ENCODE measurements at regions not wholly inside any gene's neighbourhood (a gene's known extent, or its start where the extent isn't known, plus 50 kb on each side); places are given as distances from the start of the nearest gene placed in this dataset.

DNA sequence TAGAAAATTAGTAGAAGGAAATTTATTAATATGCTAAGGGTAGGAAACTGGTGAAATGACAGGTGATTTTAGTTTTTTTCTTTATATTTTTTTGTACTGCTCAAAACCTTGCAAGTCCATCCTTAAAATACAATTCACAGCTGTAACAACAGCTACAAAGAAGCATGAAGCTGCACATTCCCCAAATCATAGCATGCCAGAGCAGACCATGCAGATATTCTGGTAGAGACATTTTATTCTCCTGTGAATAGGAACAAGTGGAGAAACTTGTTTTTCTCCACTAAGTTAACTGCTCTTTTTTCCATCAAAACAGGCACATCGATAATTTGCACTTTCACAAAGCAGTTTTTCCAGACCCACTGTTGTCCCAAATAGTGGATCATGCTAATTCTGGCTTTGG lies 1125.7 kb downstream of the BRINP3 start:
- DNase-seq (ENCODE audit: low read depth), result no peak

DNA sequence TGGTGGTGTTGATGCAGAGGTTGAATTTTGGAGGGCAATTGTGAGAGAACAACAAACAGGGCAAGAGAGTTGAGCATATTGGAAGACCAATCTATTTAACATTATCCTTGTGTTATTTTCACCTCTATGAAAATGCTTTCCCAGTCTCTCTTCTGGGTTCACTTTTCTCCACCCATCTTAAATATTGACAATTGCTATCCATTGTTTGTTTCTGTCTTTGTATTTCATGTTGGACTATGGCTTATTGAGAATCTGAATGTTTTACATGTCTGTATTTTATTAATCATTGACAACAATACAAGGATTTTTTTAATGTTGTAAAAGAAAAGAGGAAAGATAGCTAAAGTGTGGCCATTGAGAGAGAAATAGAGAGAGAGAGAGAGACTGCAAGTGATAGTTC lies 1121.5 kb downstream of the BRINP3 start:
- no peak for DNase-seq (ENCODE audit: low read depth)

DNA sequence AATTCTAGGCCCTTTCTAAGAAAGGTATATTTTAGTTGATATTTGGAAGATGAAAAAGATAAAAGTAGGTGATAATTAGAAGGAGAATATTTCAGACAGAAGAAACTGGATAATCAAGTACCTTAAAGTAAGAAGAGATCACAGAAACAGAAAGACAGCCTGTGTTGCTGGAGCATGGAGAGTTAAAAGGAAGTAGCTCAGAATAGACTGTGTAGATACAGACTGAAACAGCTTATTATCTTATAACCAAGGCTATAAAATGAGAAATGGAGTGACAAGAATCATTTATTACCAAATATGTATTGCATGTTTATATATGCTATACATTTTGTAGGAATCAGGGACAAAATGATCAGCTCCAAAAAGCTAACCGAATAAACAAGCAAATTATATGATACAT lies 1120.3 kb downstream of the BRINP3 start:
- no peak for DNase-seq (ENCODE audit: low read depth)

DNA sequence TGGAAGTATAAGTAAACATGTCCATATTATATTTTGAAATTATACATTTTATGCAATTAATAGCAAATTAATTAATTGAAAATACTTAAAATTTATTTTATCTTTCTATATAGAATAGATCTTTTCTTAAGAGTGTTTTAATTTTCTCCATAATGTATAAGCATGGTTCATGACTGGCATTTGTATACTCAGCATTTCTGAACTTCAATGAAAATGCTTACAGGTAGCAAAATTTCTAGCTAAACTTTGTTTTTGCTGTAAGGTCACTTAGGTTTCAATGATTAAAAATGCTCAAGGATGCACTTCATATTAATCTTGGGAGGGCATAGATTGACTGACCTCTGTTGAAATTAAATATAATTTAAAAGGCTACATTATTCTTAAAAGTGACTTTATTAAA lies 1108.1 kb downstream of the BRINP3 start:
- DNase-seq (ENCODE audit: low read depth), result no peak

DNA sequence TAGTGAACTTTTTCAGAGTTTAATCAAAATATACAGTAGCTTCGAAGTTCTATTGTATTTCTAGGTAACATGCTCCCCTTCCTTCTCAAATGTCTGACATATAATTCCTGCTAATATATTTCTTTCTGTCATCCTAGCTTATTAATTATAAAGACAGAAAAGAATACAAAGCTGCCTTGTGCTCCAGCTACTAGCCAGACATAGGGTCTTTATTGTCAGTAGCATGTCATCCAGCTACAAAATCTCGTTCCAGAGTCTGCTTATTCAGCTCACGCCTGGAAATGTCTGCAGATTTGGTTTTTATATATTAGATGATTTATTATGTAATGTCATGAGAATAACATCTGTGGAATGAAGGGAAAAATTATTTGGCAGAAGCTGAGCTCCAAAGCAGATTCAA lies 1102.8 kb downstream of the BRINP3 start:
- no peak for DNase-seq (ENCODE audit: low read depth)

DNA sequence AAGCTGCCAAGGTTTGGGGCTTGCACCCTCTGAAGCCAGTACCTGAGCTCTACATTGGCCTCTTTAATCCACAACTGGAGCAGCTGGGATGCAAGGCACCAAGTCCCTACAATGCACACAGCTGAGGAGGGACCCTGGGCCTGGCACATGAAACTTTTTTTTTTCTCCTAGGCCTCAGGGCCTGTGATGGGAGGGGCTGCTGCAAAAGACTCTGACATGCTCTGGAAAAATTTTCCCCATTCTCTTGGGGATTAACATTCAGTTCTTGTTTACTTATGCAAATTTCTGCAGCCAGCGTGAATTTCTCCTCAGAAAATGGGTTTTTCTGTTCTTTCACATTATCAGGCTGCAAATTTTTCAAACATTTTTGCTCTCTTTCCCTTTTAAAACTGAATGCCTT lies 1072.2 kb downstream of the BRINP3 start:
- no peak for DNase-seq (ENCODE audit: low read depth)

DNA sequence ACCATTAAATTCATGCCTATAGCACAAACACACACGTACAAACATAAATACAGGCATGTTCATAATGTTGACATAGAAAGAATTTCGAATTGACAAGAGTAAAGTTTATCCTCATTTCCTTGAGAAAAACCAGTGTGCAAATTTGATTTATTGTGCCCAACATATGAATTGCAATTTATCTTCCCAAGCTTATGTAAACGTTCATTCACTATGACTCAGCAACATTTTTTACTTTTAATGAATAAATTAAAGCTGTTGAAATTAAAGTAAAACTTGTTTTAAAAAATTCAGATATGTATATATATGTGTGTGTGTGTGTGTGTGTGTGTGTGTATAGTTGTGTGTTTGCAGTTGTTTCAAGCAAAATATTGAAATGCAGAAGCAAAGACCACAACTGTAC lies 1067.9 kb downstream of the BRINP3 start:
- DNase-seq (ENCODE audit: low read depth), result no peak

DNA sequence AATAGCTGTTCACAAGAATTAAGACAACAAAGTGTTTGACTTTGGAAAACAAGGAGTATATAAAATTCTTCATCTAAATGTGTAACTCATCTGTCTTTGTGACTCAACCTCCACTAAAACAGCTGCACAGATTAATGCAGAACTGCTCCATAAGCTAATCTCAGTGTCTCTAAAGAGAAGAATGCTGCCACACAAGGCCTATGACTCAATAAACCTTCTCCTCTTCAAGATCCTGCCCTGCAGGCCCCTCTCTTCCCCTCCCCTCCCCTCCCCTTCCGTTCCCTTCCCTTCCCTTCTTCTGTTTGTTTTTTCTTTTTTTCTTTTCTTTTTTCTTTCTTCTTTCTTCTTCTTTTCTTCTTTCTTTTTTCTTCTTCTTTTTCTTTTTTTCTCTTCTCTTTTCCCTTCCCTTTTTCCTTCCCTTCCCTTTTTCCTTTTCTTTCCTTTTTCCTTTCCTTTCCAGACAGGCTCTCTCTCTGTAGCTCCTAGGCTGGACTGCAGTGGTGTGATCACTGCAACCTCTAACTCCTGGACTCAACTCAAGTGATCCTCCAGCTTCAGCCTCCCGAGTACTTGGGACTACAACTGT lies 1052.8 kb downstream of the BRINP3 start:
- DNase-seq (ENCODE audit: low read depth), result no peak

DNA sequence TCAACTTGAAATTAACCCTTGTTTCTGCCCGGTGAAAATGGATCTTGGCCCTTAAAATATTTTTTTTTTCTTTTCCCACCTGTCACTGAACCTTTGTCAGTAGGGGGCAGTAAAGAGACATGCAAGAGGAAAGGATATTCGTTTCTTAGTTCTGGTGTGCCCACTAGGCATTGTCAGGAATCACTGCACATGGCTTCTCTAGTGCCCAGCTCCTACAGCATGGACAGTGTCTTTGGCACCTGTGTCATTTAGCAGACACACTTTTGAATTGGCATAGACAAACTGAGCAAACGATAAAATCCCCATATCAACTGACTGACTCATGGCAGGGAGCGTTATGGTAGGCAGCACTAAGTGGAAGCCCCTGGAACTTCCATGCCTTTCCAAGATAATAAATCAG lies 1048.1 kb downstream of the BRINP3 start:
- DNase-seq (ENCODE audit: low read depth), result no peak

DNA sequence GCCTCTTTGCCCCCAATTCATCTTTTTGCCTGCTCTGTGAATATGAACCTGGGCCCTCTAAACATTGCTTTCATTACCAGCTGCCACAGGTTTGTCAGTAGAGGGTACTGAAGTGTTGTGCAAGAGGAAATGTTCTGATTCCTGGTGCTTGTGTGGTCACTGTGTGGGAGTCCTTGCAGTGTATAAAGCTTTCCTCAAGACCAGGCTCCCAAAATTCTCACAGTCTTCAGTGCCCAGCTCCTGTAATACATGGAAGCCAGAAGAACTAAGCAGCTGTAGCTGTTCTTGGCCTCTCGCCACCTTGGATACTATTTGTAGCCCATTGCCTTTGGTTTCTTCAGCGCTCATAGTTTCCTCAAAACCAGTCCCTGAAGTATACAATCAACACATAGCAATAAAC lies 1046.2 kb downstream of the BRINP3 start:
- DNase-seq (ENCODE audit: low read depth), result no peak

DNA sequence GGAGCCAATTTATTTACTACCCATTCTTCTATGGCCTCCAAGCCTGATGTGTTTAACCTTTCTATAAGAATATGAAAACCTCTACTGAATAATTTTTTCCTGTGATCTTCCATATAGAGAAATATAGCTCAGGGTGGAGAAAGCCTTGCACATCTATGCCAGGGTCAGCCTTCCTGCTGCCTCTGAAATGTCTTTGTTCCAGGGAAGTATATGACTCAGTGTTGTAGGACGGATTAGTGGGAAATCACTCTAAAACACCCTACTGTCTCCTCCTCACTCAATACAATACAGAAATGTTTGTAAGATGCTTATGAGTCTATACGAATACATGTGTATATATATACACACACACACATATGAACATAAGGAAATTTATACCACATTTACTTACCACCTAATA lies 1044.9 kb downstream of the BRINP3 start:
- no peak for DNase-seq (ENCODE audit: low read depth)

DNA sequence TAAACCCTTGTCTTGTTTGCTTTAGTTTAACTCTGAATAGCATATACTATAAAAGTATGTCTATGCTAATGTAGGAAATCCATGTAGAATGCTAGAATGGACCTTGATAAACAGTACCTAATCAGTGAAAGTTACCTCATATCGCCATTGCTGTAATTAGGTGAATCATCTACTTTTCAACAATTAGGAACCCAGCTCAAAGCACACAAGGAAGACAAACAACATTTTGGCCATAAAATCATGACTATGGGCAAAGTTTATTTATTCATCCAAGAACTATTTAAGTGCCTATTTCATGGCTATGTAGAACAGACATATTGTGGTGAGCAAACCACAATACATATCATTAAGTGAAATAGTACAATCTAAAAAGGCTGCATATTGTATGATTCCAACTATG lies 1043.2 kb downstream of the BRINP3 start:
- no peak for DNase-seq (ENCODE audit: low read depth)

DNA sequence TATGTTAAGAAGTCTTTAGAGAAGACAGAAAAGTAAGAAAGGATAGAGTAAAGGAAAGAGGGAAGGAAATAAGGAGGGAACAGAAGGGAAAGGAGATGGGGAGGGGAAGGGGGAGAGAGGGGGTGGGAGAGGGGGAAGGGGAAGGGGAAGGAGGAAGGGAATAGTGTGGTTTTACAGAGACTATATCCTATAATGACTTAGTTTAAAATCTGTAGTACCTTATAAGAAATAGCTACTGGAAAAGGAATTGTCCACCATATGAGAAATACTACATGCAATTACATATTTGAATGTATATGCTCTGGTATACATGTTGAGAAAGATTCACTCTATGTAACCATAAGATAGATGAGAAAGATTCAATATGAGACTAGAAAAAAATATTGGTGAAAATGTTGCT lies 1042.3 kb downstream of the BRINP3 start:
- DNase-seq (ENCODE audit: low read depth), result no peak

DNA sequence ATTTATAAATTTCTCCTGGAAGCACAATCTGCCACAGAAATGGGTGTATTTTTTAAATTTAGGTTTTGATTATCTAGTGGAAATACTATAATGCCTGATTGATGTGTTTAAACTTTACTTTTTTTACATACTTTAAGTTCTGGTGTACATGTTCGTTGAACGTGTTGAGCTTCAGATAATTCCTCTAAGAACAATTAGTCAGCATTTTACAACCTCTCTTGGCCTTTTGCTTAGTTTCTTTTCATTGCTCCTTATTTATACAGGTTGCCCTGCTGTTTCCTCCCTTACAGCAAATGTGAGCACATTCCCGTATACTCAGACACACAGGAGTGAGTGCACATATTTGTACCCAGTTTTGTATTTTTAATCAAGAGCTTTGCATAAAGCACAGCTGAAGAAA lies 1038.9 kb downstream of the BRINP3 start:
- no peak for DNase-seq (ENCODE audit: low read depth)

DNA sequence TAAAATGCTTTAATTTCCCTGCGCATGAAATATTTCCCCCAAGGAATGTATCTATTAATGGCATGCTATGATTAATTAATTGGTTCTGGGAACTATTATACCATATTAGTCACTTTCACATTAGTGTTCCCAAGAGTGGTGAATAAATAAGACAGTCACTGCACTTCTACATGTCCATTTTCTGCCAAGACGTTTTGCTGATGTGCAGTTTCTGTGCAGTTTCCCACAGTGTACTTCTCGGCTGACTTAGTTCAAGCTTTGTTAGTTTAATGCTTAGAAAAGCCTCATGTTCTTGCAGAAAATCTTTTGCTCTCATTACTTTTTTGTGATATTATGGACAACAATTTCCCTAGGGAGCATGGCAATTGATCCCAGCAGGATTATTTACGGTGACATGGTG lies 1014.5 kb downstream of the BRINP3 start:
- no peak for DNase-seq (ENCODE audit: low read depth)

DNA sequence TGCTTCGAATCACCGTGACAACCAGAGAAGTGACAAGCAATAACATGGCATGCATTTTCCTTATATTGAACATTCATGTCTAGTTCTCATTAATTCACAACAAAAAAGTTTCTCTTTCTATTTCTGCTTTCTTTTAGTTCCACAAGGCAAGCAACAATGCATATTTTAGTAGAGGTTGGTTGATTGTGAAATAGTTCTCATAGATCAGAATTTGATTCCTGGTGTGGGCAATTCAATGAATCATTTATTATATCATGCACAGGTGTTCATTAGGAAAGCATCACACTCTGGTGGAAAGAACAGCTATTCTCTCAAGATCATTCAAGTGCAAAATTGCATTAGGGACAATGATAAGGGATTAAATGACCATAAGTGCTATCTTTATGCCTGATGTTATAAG lies 980.9 kb downstream of the BRINP3 start:
- DNase-seq (ENCODE audit: low read depth), result no peak

DNA sequence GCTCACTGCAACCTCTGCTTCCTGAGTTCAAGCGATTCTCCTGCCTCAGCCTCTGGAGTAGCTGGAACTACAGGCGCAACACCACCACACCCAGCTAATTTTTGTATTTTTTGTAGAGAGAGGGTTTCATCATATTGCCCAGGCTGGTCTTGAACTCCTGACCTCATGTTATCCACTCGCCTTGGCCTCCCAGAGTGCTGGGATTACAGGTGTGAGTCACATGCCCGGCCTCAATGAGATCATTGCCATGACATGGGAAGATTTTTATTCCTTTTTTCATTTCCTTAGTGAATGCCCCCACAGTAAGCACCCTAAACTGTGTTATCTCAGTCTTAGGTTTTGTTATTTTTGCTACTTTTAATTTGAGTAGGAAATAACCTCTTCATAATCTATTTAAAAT lies 977.9 kb downstream of the BRINP3 start:
- DNase-seq (ENCODE audit: low read depth), result no peak

DNA sequence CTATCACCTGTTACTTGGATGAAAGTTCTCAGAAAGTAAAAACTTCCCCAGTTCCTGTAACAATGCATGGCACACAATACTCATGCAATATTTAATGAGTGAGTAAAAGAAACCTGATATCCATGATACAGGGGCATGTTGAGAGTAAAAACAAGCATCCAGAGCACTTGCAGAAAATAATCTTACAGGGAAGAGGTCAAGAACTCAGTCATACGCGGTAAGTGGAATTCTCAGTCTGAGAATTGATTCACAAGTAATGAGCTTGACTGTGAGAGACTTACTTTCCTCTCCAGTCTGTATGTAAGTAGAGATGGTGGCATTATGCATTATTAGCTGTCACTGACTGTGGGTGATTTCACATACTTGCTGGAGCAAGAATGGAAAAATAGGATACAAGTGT lies 976.9 kb downstream of the BRINP3 start:
- DNase-seq (ENCODE audit: low read depth), result no peak

DNA sequence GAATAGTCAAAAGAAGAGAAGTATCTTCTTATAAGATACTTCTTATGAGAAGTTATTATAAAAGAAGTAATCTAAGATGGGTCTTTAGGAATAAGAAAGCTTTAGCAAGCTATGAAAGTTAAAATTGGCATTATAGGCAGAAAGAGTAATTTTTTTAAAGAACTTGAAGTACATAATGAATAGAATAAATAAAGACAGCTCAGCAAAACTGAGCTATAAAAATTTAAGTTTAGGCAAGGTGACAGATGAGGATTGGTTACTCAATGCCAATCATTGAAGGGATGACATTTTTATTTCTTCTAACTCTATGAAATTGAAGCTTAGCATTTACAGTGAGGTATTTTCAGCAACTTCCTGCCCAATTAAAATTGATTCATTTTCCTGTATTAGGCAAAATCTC lies 966.8 kb downstream of the BRINP3 start:
- no peak for DNase-seq (ENCODE audit: low read depth)

DNA sequence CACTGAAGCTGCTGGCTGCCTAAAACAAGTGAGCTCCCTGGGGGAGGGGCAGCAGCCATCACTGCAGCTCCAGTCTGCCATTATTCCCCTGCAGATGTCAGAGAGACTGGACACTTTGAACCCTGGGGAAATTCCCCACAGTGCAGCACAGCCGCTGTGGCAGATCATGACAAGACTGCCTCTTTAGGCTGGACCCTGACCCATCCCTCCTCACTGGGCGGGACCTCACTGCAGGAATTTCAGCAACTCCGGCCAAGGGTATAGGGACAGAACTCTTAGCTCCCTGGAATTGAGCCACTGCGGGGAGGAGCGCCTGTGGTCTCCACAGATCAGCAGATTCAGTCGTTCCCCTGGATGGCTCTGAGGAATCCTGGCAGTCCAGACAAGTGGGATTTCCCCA lies 964.6 kb downstream of the BRINP3 start:
- no peak for DNase-seq (ENCODE audit: low read depth)

DNA sequence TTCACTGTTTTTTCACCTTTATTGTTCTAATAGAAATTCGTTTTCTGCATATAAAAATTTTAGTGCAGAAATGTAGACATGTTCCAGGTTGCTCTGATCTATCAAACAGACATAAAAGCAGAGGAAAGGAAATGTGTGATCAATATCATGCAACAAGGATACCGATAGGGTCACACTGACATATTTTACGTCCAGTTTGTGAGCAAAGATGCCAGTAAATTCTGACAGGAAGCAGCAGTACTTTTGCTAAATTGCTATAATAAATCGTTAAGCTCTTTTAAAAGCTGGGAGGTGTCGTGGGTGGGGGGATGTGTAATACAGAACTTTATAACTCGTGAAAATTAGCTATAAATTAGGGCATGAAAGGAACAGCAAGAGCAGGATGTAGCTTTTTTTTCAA lies 955.2 kb downstream of the BRINP3 start:
- no peak for DNase-seq (ENCODE audit: low read depth)

DNA sequence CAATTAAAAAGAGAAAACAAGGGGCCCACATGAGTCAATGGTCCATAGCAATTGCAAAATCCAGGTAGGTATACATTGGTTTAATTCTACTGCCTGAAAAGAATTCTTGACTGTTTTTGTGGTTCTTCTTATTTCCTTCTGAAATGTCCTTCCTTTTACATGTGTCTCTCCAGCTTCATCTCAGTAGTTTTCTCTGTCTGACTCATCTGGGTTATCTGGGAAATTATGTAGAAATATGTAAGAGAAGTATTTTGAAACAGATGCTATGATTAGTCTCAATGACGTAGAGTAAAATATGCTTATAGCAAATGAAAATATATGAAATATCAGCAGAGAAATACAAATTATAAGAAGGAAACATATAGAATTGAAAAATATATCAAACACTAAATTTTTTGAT lies 953.2 kb downstream of the BRINP3 start:
- DNase-seq (ENCODE audit: low read depth), result no peak

DNA sequence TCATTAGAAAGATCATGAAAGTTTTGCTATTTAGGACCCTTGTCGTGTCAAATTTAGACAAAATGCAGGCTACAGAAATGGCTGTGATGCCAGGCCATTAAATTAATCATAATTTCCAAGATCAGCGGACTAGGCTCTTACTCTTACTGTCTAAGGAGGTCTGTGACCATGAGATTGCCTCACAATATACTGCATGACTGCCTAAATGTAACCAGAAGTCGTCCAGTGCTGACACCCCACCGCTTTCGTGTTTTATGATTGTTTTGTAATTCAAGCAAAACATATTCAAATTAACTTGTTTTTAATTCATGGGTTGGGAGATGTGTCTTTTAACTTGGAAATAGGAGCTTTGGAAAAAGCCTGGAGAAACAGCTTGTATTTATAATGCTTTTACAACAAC lies 947.5 kb downstream of the BRINP3 start:
- DNase-seq (ENCODE audit: low read depth), result no peak

DNA sequence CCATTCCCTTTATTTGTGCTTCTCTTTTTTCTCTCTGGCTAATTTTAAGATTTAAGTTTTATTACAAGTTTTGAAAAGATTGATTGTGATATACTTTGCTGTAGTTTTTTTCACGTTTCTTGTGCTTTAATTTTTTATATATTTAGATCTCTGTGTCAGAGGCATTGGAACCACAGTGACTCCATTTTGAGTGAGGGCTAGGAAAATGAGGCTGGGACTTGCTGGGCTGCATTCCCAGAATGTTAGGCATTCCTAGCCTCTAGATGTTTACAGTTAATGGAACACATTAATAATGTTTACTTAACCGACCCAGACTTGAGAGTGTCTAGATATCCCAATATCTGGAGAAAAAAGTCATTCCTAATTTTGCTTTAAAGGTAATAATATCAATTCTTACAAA lies 939.4 kb downstream of the BRINP3 start:
- no peak for DNase-seq (ENCODE audit: low read depth)

DNA sequence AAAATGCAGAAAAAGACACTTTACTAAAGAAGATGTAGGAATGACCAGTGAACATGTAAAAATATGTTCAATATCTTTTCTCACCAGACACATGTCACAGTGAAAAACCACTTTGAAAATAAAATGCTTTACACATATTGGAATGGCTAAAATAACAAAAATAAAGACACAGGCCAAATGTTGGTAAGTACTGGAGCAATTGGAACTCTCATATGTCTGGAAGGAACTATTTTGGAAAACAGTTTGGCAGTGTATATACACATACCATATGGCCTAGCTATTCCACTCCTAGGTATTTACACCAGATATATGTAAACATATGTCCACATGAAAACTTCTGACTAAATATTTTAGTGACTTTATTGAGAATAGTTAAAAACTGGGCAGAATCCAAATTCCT lies 927.2 kb downstream of the BRINP3 start:
- DNase-seq (ENCODE audit: low read depth), result no peak
